Naive thymus-derived CD4-positive, alpha-beta T cell (primary cell): ENCODE measurements at regions not wholly inside any gene's neighbourhood (a gene's known extent, or its start where the extent isn't known, plus 50 kb on each side); places are given as distances from the start of the nearest gene placed in this dataset.

Experiments
- ATAC-seq: fragments of 150-1000 bp; cut with Tn5 transposase; 2 replicates; pipeline ENCODE4 v1.10.0; 2021; ENCODE audit warnings: mild to moderate bottlenecking, moderate library complexity
- CTCF ChIA-PET: fragments of 350-600 bp; sonication (Branson Sonifier 250); formaldehyde crosslinking; loops from one replicate; lab custom pipeline; 2021; ENCODE audit warnings: antibody characterized with exemption; lab: Charles Lee
- POLR2A ChIA-PET: fragments of 350-600 bp; sonication (Branson Sonifier 250); formaldehyde crosslinking; loops from one replicate; lab custom pipeline; 2021; ENCODE audit warnings: antibody characterized with exemption, inconsistent platforms; lab: Charles Lee
- DNase-seq, 9 donors: peaks; one replicate each; pipeline versions ENCODE4 v3.0.0 to v3.0.0-alpha.2; 2020 to 2022; ENCODE audit warnings: mixed read lengths in 1 of 9
- H3K27ac ChIP-seq: one replicate; pipeline ENCODE4 v1.7.0; 2013; ENCODE audit warnings: mild to moderate bottlenecking, low read depth, low read length, moderate library complexity
- H3K27me3 ChIP-seq, 2 donors: one replicate each; pipeline ENCODE4 v1.7.0; 2013; ENCODE audit warnings: low read length in 2 of 2, mild to moderate bottlenecking in 2 of 2, moderate library complexity in 2 of 2; ENCODE audit not compliant: control insufficient read depth in 2 of 2, insufficient read depth in 2 of 2
- H3K36me3 ChIP-seq, 3 experiments: 1 replicate in 2 of 3; 2 replicates in 1 of 3; pipeline ENCODE4 v1.7.0; 2013; ENCODE audit warnings: low read length in 3 of 3, mild to moderate bottlenecking in 3 of 3, moderate library complexity in 1 of 3; ENCODE audit not compliant: insufficient read depth in 3 of 3, control insufficient read depth in 2 of 3
- H3K4me1 ChIP-seq, 2 donors: one replicate each; pipeline ENCODE4 v1.7.0; 2013; ENCODE audit warnings: low read length in 2 of 2, mild to moderate bottlenecking in 2 of 2, moderate library complexity in 1 of 2; ENCODE audit not compliant: control insufficient read depth in 2 of 2, insufficient read depth in 2 of 2
- H3K4me3 ChIP-seq: 2 replicates; pipeline ENCODE4 v1.7.0; 2013; ENCODE audit warnings: mild to moderate bottlenecking, low read length
- H3K9me3 ChIP-seq, 3 experiments: 1 replicate in 2 of 3; 2 replicates in 1 of 3; pipeline ENCODE4 v1.7.0; 2013; ENCODE audit warnings: low read length in 3 of 3; ENCODE audit not compliant: control insufficient read depth in 2 of 3
- H3K27ac Mint-ChIP-seq, 9 donors: one replicate each; pipeline ENCODE4 v1.8.0; 2020 to 2022; ENCODE audit warnings: mixed read lengths in 9 of 9, mild to moderate bottlenecking in 8 of 9, moderate library complexity in 5 of 9, inconsistent platforms in 2 of 9
- H3K27me3 Mint-ChIP-seq, 5 donors: one replicate each; pipeline ENCODE4 v1.8.0; 2021 to 2022; ENCODE audit warnings: mixed read lengths in 5 of 5, mild to moderate bottlenecking in 1 of 5
- H3K36me3 Mint-ChIP-seq, 5 donors: one replicate each; pipeline ENCODE4 v1.8.0; 2020 to 2022; ENCODE audit warnings: mixed read lengths in 5 of 5, mild to moderate bottlenecking in 3 of 5, inconsistent platforms in 1 of 5
- H3K4me1 Mint-ChIP-seq, 7 donors: one replicate each; pipeline ENCODE4 v1.8.0; 2020 to 2022; ENCODE audit warnings: mixed read lengths in 7 of 7, mild to moderate bottlenecking in 3 of 7, inconsistent platforms in 1 of 7
- H3K4me3 Mint-ChIP-seq, 10 donors: one replicate each; pipeline ENCODE4 v1.8.0; 2020 to 2022; ENCODE audit warnings: mild to moderate bottlenecking in 10 of 10, mixed read lengths in 10 of 10, moderate library complexity in 6 of 10, inconsistent platforms in 2 of 10
- H3K9me3 Mint-ChIP-seq, 11 donors: one replicate each; pipeline ENCODE4 v1.8.0; 2020 to 2022; ENCODE audit warnings: mixed read lengths in 11 of 11, mild to moderate bottlenecking in 4 of 11, inconsistent platforms in 1 of 11, moderate library complexity in 1 of 11
- intact Hi-C, 2 donors: fragments of 100-400 bp; cut with micrococcal nuclease; formaldehyde crosslinking; loops; one replicate each; pipeline ENCODE4 v1.15.1; 2023

DNA sequence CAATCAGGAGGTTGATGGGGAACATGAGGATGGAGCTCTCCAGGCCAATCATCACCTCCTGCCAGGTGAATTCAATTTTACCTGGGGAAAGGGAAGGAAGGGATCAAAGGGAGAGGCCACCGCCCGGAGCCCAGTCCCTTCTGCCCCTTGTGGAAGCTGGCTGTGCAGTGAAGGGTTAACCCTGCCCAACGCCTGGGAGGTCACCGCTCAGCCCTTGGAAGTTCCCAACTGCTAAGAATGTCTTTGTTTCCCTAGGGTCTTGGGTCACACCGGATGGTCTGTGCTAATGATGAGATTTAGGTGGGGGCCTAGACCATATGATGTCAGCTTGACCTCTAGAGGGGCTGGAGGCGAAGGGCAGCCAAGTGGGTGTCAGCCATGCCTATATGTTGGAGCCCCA is 52.1 kb upstream of the GCSH start:
- no peaks in the 10 kb centered on the region for H3K36me3 Mint-ChIP-seq
- intact Hi-C loops: no loop called here
- peaks cover 0 to 3% (median 0%) of the 10 kb centered on the region in 11 donors for H3K9me3 Mint-ChIP-seq
- no peaks in the 10 kb centered on the region for H3K4me1 Mint-ChIP-seq
- ChIA-PET CTCF (no interaction called here), POLR2A (no interaction called here)
- Histone ChIP-seq H3K4me1 (no peaks in the 10 kb centered on the region), H3K27me3 (no peaks in the 10 kb centered on the region), H3K9me3 (no peaks in the 10 kb centered on the region), H3K36me3 (no peaks in the 10 kb centered on the region), H3K27ac (no peak overlapping the region), H3K4me3 (no peak overlapping the region)
- no peak overlapping the region for H3K4me3 Mint-ChIP-seq
- H3K27ac Mint-ChIP-seq: no peak overlapping the region
- DNase-seq: no peak
- no peak for ATAC-seq
- peaks cover 0 to 19% (median 5%) of the 10 kb centered on the region in 5 donors for H3K27me3 Mint-ChIP-seq
